IMR-90 (cell line): ENCODE measurements at regions not wholly inside any gene's neighbourhood (a gene's known extent, or its start where the extent isn't known, plus 50 kb on each side); places are given as distances from the start of the nearest gene placed in this dataset.
A peak's percentile ranks its signal among the peaks of the same experiment; 100 is the strongest.

Experiments
- ATAC-seq: fragments of 200-7000 bp; cut with Tn5 transposase; 2 replicates; pipeline ENCODE4 v1.9.1; 2020; ENCODE audit warnings: low read depth, mild to moderate bottlenecking, moderate library complexity
- BruUV-seq: library from RNA; stranded (reverse); fragments of 400-500 nt; replicated peaks from 2 replicates; lab custom pipeline; 2021; lab: Mats Ljungman, UMichigan
- CTCF ChIA-PET: fragments of 300-600 bp; formaldehyde crosslinking; extraction: SDS; loops from one replicate; lab custom pipeline; 2021; ENCODE audit warnings: antibody characterized with exemption; lab: Yijun Ruan, JAX
- POLR2A ChIA-PET: fragments of 300-600 bp; sonication (Branson Sonifier 250); formaldehyde crosslinking; loops from one replicate; lab custom pipeline; 2022; ENCODE audit warnings: antibody characterized with exemption; ENCODE audit not compliant: unreplicated experiment; lab: Charles Lee
- DNase-seq: peaks from one replicate; pipeline ENCODE4 v3.0.0; 2013
- H2AFZ ChIP-seq: replicated peaks from 2 replicates; pipeline ENCODE3; 2013; ENCODE audit warnings: low read length, mild to moderate bottlenecking; ENCODE audit not compliant: poor library complexity
- H2AK5ac ChIP-seq: 2 replicates; pipeline ENCODE4 v1.6.1; 2013; ENCODE audit warnings: low read depth, low read length, inconsistent platforms
- H2AK9ac ChIP-seq: replicated peaks from 2 replicates; pipeline ENCODE3; 2013; ENCODE audit warnings: mild to moderate bottlenecking, low read depth, low read length, moderate library complexity; ENCODE audit not compliant: poor library complexity
- H2BK120ac ChIP-seq: 2 replicates; pipeline ENCODE4 v1.6.1; 2013; ENCODE audit warnings: low read depth, low read length, inconsistent platforms
- H2BK15ac ChIP-seq: 3 replicates; pipeline ENCODE4 v1.6.1; 2013; ENCODE audit warnings: low read depth, low read length, inconsistent platforms
- H2BK20ac ChIP-seq: 2 replicates; pipeline ENCODE4 v1.6.1; 2013; ENCODE audit warnings: low read depth, mild to moderate bottlenecking, inconsistent platforms, low read length, moderate library complexity
- H2BK5ac ChIP-seq: 2 replicates; pipeline ENCODE4 v1.6.1; 2013; ENCODE audit warnings: mild to moderate bottlenecking, low read depth, low read length, inconsistent platforms; ENCODE audit not compliant: poor library complexity, severe bottlenecking
- H3K14ac ChIP-seq: replicated peaks from 2 replicates; pipeline ENCODE4 v1.6.1; 2013; ENCODE audit warnings: low read depth, low read length, inconsistent platforms
- H3K18ac ChIP-seq: 2 replicates; pipeline ENCODE4 v1.6.1; 2013; ENCODE audit warnings: low read depth, low read length, control low read depth
- H3K23ac ChIP-seq: 2 replicates; pipeline ENCODE4 v1.6.1; 2013; ENCODE audit warnings: low read depth, low read length, inconsistent platforms
- H3K27ac ChIP-seq: 2 replicates; pipeline ENCODE4 v1.5.1; 2013; ENCODE audit warnings: mild to moderate bottlenecking, control low read depth, low read length; ENCODE audit not compliant: insufficient read depth
- H3K27me3 ChIP-seq: 2 replicates; pipeline ENCODE4 v1.6.1; 2013; ENCODE audit warnings: low read length; ENCODE audit not compliant: control insufficient read depth, insufficient read depth
- H3K36me3 ChIP-seq: 2 replicates; pipeline ENCODE4 v1.6.1; 2013; ENCODE audit warnings: low read length, mixed read lengths; ENCODE audit not compliant: control insufficient read depth, insufficient read depth
- H3K4ac ChIP-seq: 2 replicates; pipeline ENCODE4 v1.6.1; 2013; ENCODE audit warnings: low read depth, low read length, inconsistent platforms
- H3K4me1 ChIP-seq: 2 replicates; pipeline ENCODE4 v1.6.1; 2013; ENCODE audit warnings: low read length, mixed read lengths; ENCODE audit not compliant: control insufficient read depth, insufficient read depth
- H3K4me2 ChIP-seq: 2 replicates; pipeline ENCODE4 v1.6.1; 2013; ENCODE audit warnings: low read depth, mild to moderate bottlenecking, control low read depth, low read length, moderate library complexity
- H3K4me3 ChIP-seq: 2 replicates; pipeline ENCODE4 v1.5.1; 2013; ENCODE audit warnings: low read depth, mild to moderate bottlenecking, control low read depth, low read length, moderate library complexity; ENCODE audit not compliant: insufficient read depth
- H3K56ac ChIP-seq: 2 replicates; pipeline ENCODE4 v1.6.1; 2013; ENCODE audit warnings: low read length, inconsistent platforms; ENCODE audit not compliant: insufficient read depth; ENCODE audit errors: extremely low read depth
- H3K79me1 ChIP-seq, 2 experiments: 2 replicates each; pipeline ENCODE4 v1.6.1; 2013; ENCODE audit warnings: low read length in 2 of 2, inconsistent platforms in 1 of 2, low read depth in 1 of 2
- H3K9ac ChIP-seq: 2 replicates; pipeline ENCODE4 v1.6.1; 2013; ENCODE audit warnings: low read depth, low read length, control low read depth
- H3K9me1 ChIP-seq: 2 replicates; pipeline ENCODE4 v1.6.1; 2013; ENCODE audit warnings: low read length, inconsistent platforms; ENCODE audit not compliant: insufficient read depth
- H3K9me3 ChIP-seq: 2 replicates; pipeline ENCODE4 v1.6.1; 2013; ENCODE audit warnings: low read length; ENCODE audit not compliant: control insufficient read depth, insufficient read depth
- H4K20me1 ChIP-seq: 2 replicates; pipeline ENCODE4 v1.6.1; 2013; ENCODE audit warnings: low read length, inconsistent platforms; ENCODE audit not compliant: insufficient read depth
- H4K5ac ChIP-seq: 2 replicates; pipeline ENCODE4 v1.6.1; 2013; ENCODE audit warnings: mild to moderate bottlenecking, low read depth, low read length, control low read depth
- H4K8ac ChIP-seq, 2 experiments: 2 replicates each; pipeline ENCODE4 v1.6.1; 2013; ENCODE audit warnings: low read depth in 2 of 2, low read length in 2 of 2, control low read depth in 1 of 2, inconsistent platforms in 1 of 2
- H4K91ac ChIP-seq: 2 replicates; pipeline ENCODE4 v1.6.1; 2013; ENCODE audit warnings: low read depth, low read length, inconsistent platforms; ENCODE audit not compliant: insufficient read depth
- BHLHE40 ChIP-seq: fragments of 150-350 bp; IDR thresholded peaks from 2 replicates; pipeline ENCODE4 v1.6.1; 2016; ENCODE audit warnings: mild to moderate bottlenecking, low read depth, low read length
- CTCF ChIP-seq: conservative IDR thresholded peaks from 2 replicates; pipeline ENCODE4 v1.5.1; 2012; ENCODE audit warnings: mild to moderate bottlenecking, low read depth, low read length, improper control_type of control experiment
- FOS ChIP-seq: fragments of 150-350 bp; IDR thresholded peaks from 2 replicates; pipeline ENCODE4 v1.6.1; 2016; ENCODE audit warnings: low read depth, low read length
- MAFK ChIP-seq: IDR thresholded peaks from 2 replicates; pipeline ENCODE4 v1.6.1; 2012; ENCODE audit warnings: low read depth, low read length, improper control_type of control experiment
- MAZ ChIP-seq: IDR thresholded peaks from 2 replicates; pipeline ENCODE4 v1.6.1; 2012; ENCODE audit warnings: low read depth, mild to moderate bottlenecking, low read length, improper control_type of control experiment, moderate library complexity, borderline replicate concordance
- MXI1 ChIP-seq: IDR thresholded peaks from 2 replicates; pipeline ENCODE4 v1.6.1; 2012; ENCODE audit warnings: low read depth, mild to moderate bottlenecking, low read length, moderate library complexity, borderline replicate concordance
- NFE2L2 ChIP-seq: fragments of 150-350 bp; IDR thresholded peaks from 2 replicates; pipeline ENCODE4 v1.6.1; 2016; ENCODE audit warnings: low read depth, mild to moderate bottlenecking, low read length
- RCOR1 ChIP-seq: IDR thresholded peaks from 2 replicates; pipeline ENCODE4 v1.6.1; 2012; ENCODE audit warnings: mild to moderate bottlenecking, low read length, improper control_type of control experiment; ENCODE audit not compliant: insufficient replicate concordance
- RFX5 ChIP-seq: IDR thresholded peaks from 2 replicates; pipeline ENCODE4 v1.8.0; 2012; ENCODE audit warnings: low read depth, mild to moderate bottlenecking, low read length, moderate library complexity
- SMC3 ChIP-seq: fragments of 150-350 bp; IDR thresholded peaks from 2 replicates; pipeline ENCODE4 v1.6.1; 2016; ENCODE audit warnings: low read depth, mild to moderate bottlenecking, antibody characterized with exemption, low read length, moderate library complexity
- dilution Hi-C: fragments of 300-500 bp; cut with HindIII; formaldehyde crosslinking; loops from one replicate; pipeline ENCODE4 v1.14.3; 2018; ENCODE audit warnings: low sequenced_read_pairs; ENCODE audit not compliant: unreplicated experiment
- in situ Hi-C: fragments of 300-500 bp; cut with MboI; formaldehyde crosslinking; loops from 3 replicates; pipeline ENCODE4 v1.14.3; 2019; ENCODE audit warnings: low sequenced_read_pairs, inconsistent platforms, mixed read lengths
- intact Hi-C: fragments of 100-400 bp; cut with micrococcal nuclease; formaldehyde crosslinking; loops from 2 replicates; pipeline ENCODE4 v1.10.0; 2022

- in situ Hi-C loops, result no loop called here
- POLR2A ChIA-PET, result no interaction called here
- H3K4ac ChIP-seq, result peak overlapping the region; percentile 97
These were observed 76.0 kb downstream of the FAT4 start for GRCh38 chr4:125390727-125391126.

More at GRCh38 chr4:125390727-125391126, 76.0 kb downstream of the FAT4 start:
- Histone ChIP-seq H2BK5ac (peak overlapping the region; percentile 92), H4K8ac (peak overlapping the region; percentile 61 to 77), H3K79me1 (peaks cover 16 to 24% of the 10 kb centered on the region in 2 experiments), H3K4me1 (peaks cover 4% of the 10 kb centered on the region), H2BK15ac (peak overlapping the region; percentile 84; the same call in 2 of the 3 replicates), H2AFZ (no peak overlapping the region), H2AK5ac (peak overlapping the region; percentile 90), H3K9ac (peak overlapping the region; percentile 58; the same call in 1 of the 2 replicates), H3K4me3 (peak overlapping the region; percentile 4; the same call in 1 of the 2 replicates), H2AK9ac (no peak overlapping the region), H2BK120ac (peak overlapping the region; percentile 99), H3K56ac (peak overlapping the region; percentile 97), H4K91ac (peak overlapping the region; percentile 93), H3K36me3 (no peaks in the 10 kb centered on the region), H3K9me3 (no peaks in the 10 kb centered on the region), H3K27me3 (no peaks in the 10 kb centered on the region), H4K5ac (peak overlapping the region; percentile 78), H3K4me2 (peak overlapping the region; percentile 50), H3K27ac (peak overlapping the region; percentile 96), H3K18ac (peak overlapping the region; percentile 63), H2BK20ac (peak overlapping the region; percentile 99), H3K9me1 (no peaks in the 10 kb centered on the region; the same call in 1 of the 2 replicates), H3K23ac (peak overlapping the region; percentile 88; the same call in 1 of the 2 replicates), H4K20me1 (no peaks in the 10 kb centered on the region), H3K14ac (peak overlapping the region; percentile 94)
- dilution Hi-C loops, result no loop called here
- BruUV-seq, result no TSS peak
- TF ChIP-seq SMC3, result no peak
- TF ChIP-seq NFE2L2, result no peak
- TF ChIP-seq MAZ, result no peak
- TF ChIP-seq RCOR1, result no peak
- TF ChIP-seq RFX5, result no peak
- no peak for TF ChIP-seq BHLHE40
- TF ChIP-seq CTCF, result no peak
- no peak for TF ChIP-seq MAFK
- TF ChIP-seq MXI1, result no peak
- TF ChIP-seq FOS, result no peak
- no peak for ATAC-seq
- intact Hi-C loops, result loop anchor here (1.0 kb wide), 1 partner anchor 75 kb away; no protein-coding TSS in a partner anchor
- DNase-seq, result no peak
- CTCF ChIA-PET, result no interaction called here
